ENCODE measurements at regions not wholly inside any gene's neighbourhood (a gene's known extent, or its start where the extent isn't known, plus 50 kb on each side); places are given as distances from the start of the nearest gene placed in this dataset.

DNA sequence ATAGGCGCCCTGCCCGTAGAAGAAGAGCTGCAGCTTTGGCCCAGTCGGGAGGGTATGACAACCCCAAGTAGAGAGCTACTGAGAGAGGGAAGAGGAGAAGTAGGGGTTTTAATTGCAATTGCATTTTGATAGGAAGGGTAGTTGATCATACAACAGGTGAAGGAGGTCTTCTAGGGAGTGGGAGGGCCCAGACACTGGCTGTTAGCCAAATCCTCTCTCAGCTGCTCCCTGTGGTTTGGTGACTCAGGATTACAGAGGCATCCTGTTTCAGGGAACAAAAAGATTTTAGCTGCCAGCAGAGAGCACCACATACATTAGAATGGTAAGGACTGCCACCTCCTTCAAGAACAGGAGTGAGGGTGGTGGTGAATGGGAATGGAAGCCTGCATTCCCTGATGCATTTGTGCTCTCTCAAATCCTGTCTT lies 408.9 kb upstream of the THBS1 start:
- H3K4me2 ChIP-seq (ENCODE audit: low read length), result no peak overlapping the region
- H3K27me3 ChIP-seq (ENCODE audit: insufficient read depth, low read length), result no peaks in the 10 kb centered on the region
- no peak overlapping the region for H3K4me3 ChIP-seq (ENCODE audit: low read depth, low read length, poor library complexity, severe bottlenecking)
- TF ChIP-seq EZH2 (IDR thresholded peaks at IDR 0.05; ENCODE audit: borderline replicate concordance, low read length), result no peak
- TF ChIP-seq, protein P1, sequence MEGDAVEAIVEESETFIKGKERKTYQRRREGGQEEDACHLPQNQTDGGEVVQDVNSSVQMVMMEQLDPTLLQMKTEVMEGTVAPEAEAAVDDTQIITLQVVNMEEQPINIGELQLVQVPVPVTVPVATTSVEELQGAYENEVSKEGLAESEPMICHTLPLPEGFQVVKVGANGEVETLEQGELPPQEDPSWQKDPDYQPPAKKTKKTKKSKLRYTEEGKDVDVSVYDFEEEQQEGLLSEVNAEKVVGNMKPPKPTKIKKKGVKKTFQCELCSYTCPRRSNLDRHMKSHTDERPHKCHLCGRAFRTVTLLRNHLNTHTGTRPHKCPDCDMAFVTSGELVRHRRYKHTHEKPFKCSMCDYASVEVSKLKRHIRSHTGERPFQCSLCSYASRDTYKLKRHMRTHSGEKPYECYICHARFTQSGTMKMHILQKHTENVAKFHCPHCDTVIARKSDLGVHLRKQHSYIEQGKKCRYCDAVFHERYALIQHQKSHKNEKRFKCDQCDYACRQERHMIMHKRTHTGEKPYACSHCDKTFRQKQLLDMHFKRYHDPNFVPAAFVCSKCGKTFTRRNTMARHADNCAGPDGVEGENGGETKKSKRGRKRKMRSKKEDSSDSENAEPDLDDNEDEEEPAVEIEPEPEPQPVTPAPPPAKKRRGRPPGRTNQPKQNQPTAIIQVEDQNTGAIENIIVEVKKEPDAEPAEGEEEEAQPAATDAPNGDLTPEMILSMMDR (IDR thresholded peaks at IDR 0.05; ENCODE audit: low read length), result no peak
- no peaks in the 10 kb centered on the region for H3F3A ChIP-seq (ENCODE audit: insufficient read depth, low read length)
- H3K79me2 ChIP-seq (ENCODE audit: insufficient read depth, low read length), result no peaks in the 10 kb centered on the region
- no peaks in the 10 kb centered on the region for H3K9me2 ChIP-seq (ENCODE audit: low read depth, low read length)
- H3K9ac ChIP-seq (ENCODE audit: low read length), result no peak overlapping the region
- H3K27ac ChIP-seq (ENCODE audit: low read depth, low read length, poor library complexity, severe bottlenecking), result no peak overlapping the region
- no peaks in the 10 kb centered on the region for H3K4me1 ChIP-seq (ENCODE audit: insufficient read depth, low read length, severe bottlenecking)
- no peaks in the 10 kb centered on the region for H3K9me3 ChIP-seq (ENCODE audit: low read length)
- no peak overlapping the region for H2AFZ ChIP-seq (ENCODE audit: low read length)
- no peaks in the 10 kb centered on the region for H3K36me3 ChIP-seq (ENCODE audit: insufficient read depth, low read length)
- H4K20me1 ChIP-seq (ENCODE audit: insufficient read depth, low read length), result no peaks in the 10 kb centered on the region

DNA sequence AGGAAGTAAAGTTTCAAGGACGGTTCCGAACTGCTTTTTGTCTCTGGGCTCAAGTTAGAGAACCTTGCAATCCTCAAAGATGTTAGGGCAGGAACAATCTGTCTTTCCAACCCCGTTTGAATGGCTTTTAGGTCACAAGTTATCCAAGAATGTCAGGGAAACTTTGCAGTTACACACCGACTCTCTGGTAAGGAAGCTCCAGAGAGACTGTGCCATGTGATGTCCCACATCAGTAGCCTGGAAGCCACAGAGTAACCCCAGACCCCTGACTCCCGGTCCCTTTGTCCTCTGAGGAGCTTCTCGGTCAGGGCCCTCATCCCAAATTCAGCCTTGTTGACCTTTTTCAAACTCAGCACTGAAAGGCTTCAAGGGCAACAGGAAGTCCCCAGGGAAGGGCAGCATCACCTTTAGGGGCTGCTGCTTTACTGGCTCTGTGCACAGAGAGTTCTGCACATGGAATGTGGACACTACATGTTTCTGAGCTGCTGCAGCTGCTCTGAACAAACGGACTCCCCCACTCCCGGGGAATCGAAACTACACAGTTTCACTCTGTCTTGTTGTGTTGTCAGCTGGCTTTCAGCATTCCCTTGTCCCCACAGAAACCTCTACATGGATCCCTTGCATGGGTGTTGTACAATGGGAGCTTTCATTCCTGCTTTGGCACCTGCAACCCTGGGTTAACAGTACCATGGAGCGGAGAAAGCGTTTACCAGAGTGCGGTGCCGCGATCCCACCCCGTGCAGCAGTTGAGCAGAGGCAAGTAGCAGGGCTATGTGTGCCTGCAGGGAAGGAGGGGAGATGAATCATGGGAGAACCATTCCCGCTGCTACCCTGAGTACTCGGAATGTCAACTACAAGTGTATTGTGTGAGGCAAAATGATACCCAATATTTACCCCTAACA lies 408.2 kb upstream of the THBS1 start:
- no peak overlapping the region for H3K4me2 ChIP-seq (ENCODE audit: low read length)
- no peaks in the 10 kb centered on the region for H3K9me2 ChIP-seq (ENCODE audit: low read depth, low read length)
- H3K27ac ChIP-seq (ENCODE audit: low read depth, low read length, poor library complexity, severe bottlenecking), result no peak overlapping the region
- H3K4me3 ChIP-seq (ENCODE audit: low read depth, low read length, poor library complexity, severe bottlenecking), result no peak overlapping the region
- H2AFZ ChIP-seq (ENCODE audit: low read length), result no peak overlapping the region
- H3K9me3 ChIP-seq (ENCODE audit: low read length), result no peaks in the 10 kb centered on the region
- no peaks in the 10 kb centered on the region for H3K27me3 ChIP-seq (ENCODE audit: insufficient read depth, low read length)
- TF ChIP-seq, protein P1 (IDR thresholded peaks at IDR 0.05; ENCODE audit: low read length), result no peak
- TF ChIP-seq EZH2 (IDR thresholded peaks at IDR 0.05; ENCODE audit: borderline replicate concordance, low read length), result no peak
- no peaks in the 10 kb centered on the region for H3F3A ChIP-seq (ENCODE audit: insufficient read depth, low read length)
- H3K9ac ChIP-seq (ENCODE audit: low read length), result no peak overlapping the region
- no peaks in the 10 kb centered on the region for H3K79me2 ChIP-seq (ENCODE audit: insufficient read depth, low read length)
- no peaks in the 10 kb centered on the region for H4K20me1 ChIP-seq (ENCODE audit: insufficient read depth, low read length)
- no peaks in the 10 kb centered on the region for H3K4me1 ChIP-seq (ENCODE audit: insufficient read depth, low read length, severe bottlenecking)
- H3K36me3 ChIP-seq (ENCODE audit: insufficient read depth, low read length), result no peaks in the 10 kb centered on the region

DNA sequence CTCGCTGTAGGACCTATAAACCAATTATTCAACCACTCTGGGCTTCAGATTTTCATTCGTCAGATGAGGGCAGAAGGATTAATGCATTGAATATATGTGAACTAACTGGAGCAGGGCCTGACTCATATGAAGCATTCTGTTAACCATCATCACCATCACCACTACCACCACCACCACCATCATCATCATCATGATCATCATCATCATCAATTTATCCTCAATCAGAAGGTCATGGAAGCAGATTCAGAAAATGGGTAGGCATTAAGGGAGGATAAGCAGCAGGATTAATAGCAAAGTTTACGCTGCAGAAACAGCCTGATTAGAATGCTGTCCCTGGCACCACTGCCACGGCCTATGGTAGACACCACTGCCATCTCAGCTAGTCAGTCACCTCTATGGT lies 407.5 kb upstream of the THBS1 start:
- no peak for TF ChIP-seq EZH2 (IDR thresholded peaks at IDR 0.05; ENCODE audit: borderline replicate concordance, low read length)
- TF ChIP-seq, protein P1 (IDR thresholded peaks at IDR 0.05; ENCODE audit: low read length), result no peak
- Histone ChIP-seq H3K27me3 (ENCODE audit: insufficient read depth, low read length) (no peaks in the 10 kb centered on the region), H3K9me3 (ENCODE audit: low read length) (no peaks in the 10 kb centered on the region), H3K36me3 (ENCODE audit: insufficient read depth, low read length) (no peaks in the 10 kb centered on the region), H3K9ac (ENCODE audit: low read length) (no peak overlapping the region), H3K4me3 (ENCODE audit: low read depth, low read length, poor library complexity, severe bottlenecking) (no peak overlapping the region), H4K20me1 (ENCODE audit: insufficient read depth, low read length) (no peaks in the 10 kb centered on the region), H3F3A (ENCODE audit: insufficient read depth, low read length) (no peaks in the 10 kb centered on the region), H3K27ac (ENCODE audit: low read depth, low read length, poor library complexity, severe bottlenecking) (no peak overlapping the region), H3K79me2 (ENCODE audit: insufficient read depth, low read length) (no peaks in the 10 kb centered on the region), H2AFZ (ENCODE audit: low read length) (no peak overlapping the region), H3K4me1 (ENCODE audit: insufficient read depth, low read length, severe bottlenecking) (no peaks in the 10 kb centered on the region), H3K9me2 (ENCODE audit: low read depth, low read length) (no peaks in the 10 kb centered on the region), H3K4me2 (ENCODE audit: low read length) (no peak overlapping the region)
